Panc1 (cell line): ENCODE measurements at regions not wholly inside any gene's neighbourhood (a gene's known extent, or its start where the extent isn't known, plus 50 kb on each side); places are given as distances from the start of the nearest gene placed in this dataset.

ENCODE experiments used
- ATAC-seq: fragments of 200-7000 bp; cut with Tn5 transposase; 2 replicates; pipeline ENCODE4 v1.9.1; 2020; ENCODE audit warnings: mild to moderate bottlenecking, moderate library complexity
- BruUV-seq: library from RNA; stranded (reverse); fragments of 400-500 nt; replicated peaks from 2 replicates; lab custom pipeline; 2021; lab: Mats Ljungman, UMichigan
- CTCF ChIA-PET: fragments of 300-600 bp; sonication (Branson Sonifier 250); formaldehyde crosslinking; loops from one replicate; lab custom pipeline; 2022; ENCODE audit warnings: antibody characterized with exemption; lab: Charles Lee
- POLR2A ChIA-PET: fragments of 300-600 bp; sonication (Branson Sonifier 250); formaldehyde crosslinking; loops from one replicate; lab custom pipeline; 2022; ENCODE audit warnings: antibody characterized with exemption; lab: Charles Lee
- DNase-seq: peaks from one replicate; pipeline ENCODE4 v3.0.0-alpha.2; 2010; ENCODE audit warnings: low read depth, low spot score
- H3K27ac ChIP-seq: 2 replicates; pipeline ENCODE4 v1.5.1; 2011; ENCODE audit warnings: mild to moderate bottlenecking, low read length, inconsistent platforms
- H3K27me3 ChIP-seq: fragments of 200-500 bp; sonication (Bioruptor generic); 2 replicates; pipeline ENCODE4 v1.6.0; 2014; ENCODE audit warnings: low read length, inconsistent platforms; ENCODE audit not compliant: control insufficient read depth, insufficient read depth
- H3K36me3 ChIP-seq: fragments of 200-500 bp; sonication (Bioruptor generic); 2 replicates; pipeline ENCODE4 v1.5.1; 2014; ENCODE audit warnings: inconsistent platforms, mild to moderate bottlenecking, low read length, moderate library complexity; ENCODE audit not compliant: control insufficient read depth, insufficient read depth
- H3K4me1 ChIP-seq: 2 replicates; pipeline ENCODE4 v1.5.1; 2011; ENCODE audit warnings: inconsistent platforms, mild to moderate bottlenecking, low read length, moderate library complexity; ENCODE audit not compliant: control insufficient read depth, insufficient read depth
- H3K4me3 ChIP-seq, 2 experiments: 2 replicates each; pipeline ENCODE4 v1.5.1; 2011 to 2012; ENCODE audit warnings: low read depth in 2 of 2, low read length in 2 of 2, mild to moderate bottlenecking in 2 of 2, inconsistent platforms in 1 of 2, moderate library complexity in 1 of 2
- H3K9me3 ChIP-seq: fragments of 200-500 bp; sonication (Bioruptor generic); 2 replicates; pipeline ENCODE4 v1.5.1; 2014; ENCODE audit warnings: low read depth, mild to moderate bottlenecking, inconsistent platforms, low read length, moderate library complexity; ENCODE audit not compliant: control insufficient read depth, insufficient read depth
- POLR2AphosphoS5 ChIP-seq: IDR thresholded peaks from 2 replicates; pipeline ENCODE4 v1.6.1; 2012; ENCODE audit warnings: mild to moderate bottlenecking, low read depth, low read length, moderate library complexity
- REST ChIP-seq, 2 experiments: IDR thresholded peaks; 2 replicates each; pipeline ENCODE4 v1.6.1; 2011 to 2012; ENCODE audit warnings: low read depth in 2 of 2, control low read depth in 1 of 2, low read length in 1 of 2, mild to moderate bottlenecking in 1 of 2, moderate library complexity in 1 of 2; ENCODE audit not compliant: insufficient read depth in 1 of 2
- SIN3A ChIP-seq: IDR thresholded peaks from 2 replicates; pipeline ENCODE4 v1.6.1; 2012; ENCODE audit warnings: low read depth, mild to moderate bottlenecking, low read length, moderate library complexity, borderline replicate concordance; ENCODE audit not compliant: insufficient read depth
- TCF7L2 ChIP-seq: IDR thresholded peaks from 2 replicates; pipeline ENCODE4 v1.6.1; 2011; ENCODE audit warnings: mild to moderate bottlenecking, low read depth, low read length, inconsistent platforms
- in situ Hi-C: cut with HindIII; loops from 2 replicates; pipeline ENCODE4 v1.10.0; 2016; ENCODE audit warnings: low sequenced_read_pairs, low pct_unique_long_range_greater_than_20kb
- intact Hi-C: fragments of 100-400 bp; cut with micrococcal nuclease; formaldehyde crosslinking; loops from one replicate; pipeline ENCODE4 v1.10.0; 2022; ENCODE audit not compliant: unreplicated experiment
- TF ChIP-seq, protein P1 (sequence below): fragments of 450-650 bp; IDR thresholded peaks from 2 replicates; pipeline ENCODE4 v1.5.1; 2017; ENCODE audit warnings: mild to moderate bottlenecking

GRCh38 chr13:106796280-106797047 is 228.5 kb upstream of the ARGLU1 start:
- intact Hi-C loops (no loop called here), in situ Hi-C loops (no loop called here)
- BruUV-seq = no TSS peak
- TF ChIP-seq SIN3A = no peak
- TF ChIP-seq, protein P1, sequence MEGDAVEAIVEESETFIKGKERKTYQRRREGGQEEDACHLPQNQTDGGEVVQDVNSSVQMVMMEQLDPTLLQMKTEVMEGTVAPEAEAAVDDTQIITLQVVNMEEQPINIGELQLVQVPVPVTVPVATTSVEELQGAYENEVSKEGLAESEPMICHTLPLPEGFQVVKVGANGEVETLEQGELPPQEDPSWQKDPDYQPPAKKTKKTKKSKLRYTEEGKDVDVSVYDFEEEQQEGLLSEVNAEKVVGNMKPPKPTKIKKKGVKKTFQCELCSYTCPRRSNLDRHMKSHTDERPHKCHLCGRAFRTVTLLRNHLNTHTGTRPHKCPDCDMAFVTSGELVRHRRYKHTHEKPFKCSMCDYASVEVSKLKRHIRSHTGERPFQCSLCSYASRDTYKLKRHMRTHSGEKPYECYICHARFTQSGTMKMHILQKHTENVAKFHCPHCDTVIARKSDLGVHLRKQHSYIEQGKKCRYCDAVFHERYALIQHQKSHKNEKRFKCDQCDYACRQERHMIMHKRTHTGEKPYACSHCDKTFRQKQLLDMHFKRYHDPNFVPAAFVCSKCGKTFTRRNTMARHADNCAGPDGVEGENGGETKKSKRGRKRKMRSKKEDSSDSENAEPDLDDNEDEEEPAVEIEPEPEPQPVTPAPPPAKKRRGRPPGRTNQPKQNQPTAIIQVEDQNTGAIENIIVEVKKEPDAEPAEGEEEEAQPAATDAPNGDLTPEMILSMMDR = no peak
- no peak for TF ChIP-seq REST (IDR thresholded peaks at IDR 0.05; ENCODE audit: insufficient read depth in 1 of 2, low read depth in 2 of 2, low read length in 1 of 2)
- no peak for TF ChIP-seq POLR2AphosphoS5
- TF ChIP-seq TCF7L2 = no peak
- Histone ChIP-seq H3K27ac (no peak overlapping the region), H3K36me3 (no peaks in the 10 kb centered on the region), H3K27me3 (no peaks in the 10 kb centered on the region), H3K4me1 (no peaks in the 10 kb centered on the region), H3K4me3 (peak overlapping the region; percentile 24 to 45), H3K9me3 (no peaks in the 10 kb centered on the region)
- POLR2A ChIA-PET = no interaction called here
- no peak for DNase-seq
- ATAC-seq = 0 out of 2 replicates have a peak, but pooled peaks have one; percentile 42
- CTCF ChIA-PET = no interaction called here

GRCh38 chr13:106795847-106796246 is 227.9 kb upstream of the ARGLU1 start:
- in situ Hi-C loops = no loop called here
- BruUV-seq = no TSS peak

More at GRCh38 chr13:106795847-106796246, 227.9 kb upstream of the ARGLU1 start:
- Histone ChIP-seq H3K27me3 (no peaks in the 10 kb centered on the region), H3K36me3 (no peaks in the 10 kb centered on the region), H3K27ac (no peak overlapping the region), H3K4me1 (no peaks in the 10 kb centered on the region), H3K4me3 (peak overlapping the region; percentile 24 to 45), H3K9me3 (no peaks in the 10 kb centered on the region)
- DNase-seq (no peak), ATAC-seq (peak; percentile 66; the same call in 1 of the 2 replicates)
- ChIA-PET POLR2A (no interaction called here), CTCF (no interaction called here)
- no peak for TF ChIP-seq POLR2AphosphoS5
- no peak for TF ChIP-seq SIN3A
- no peak for TF ChIP-seq TCF7L2
- TF ChIP-seq REST (IDR thresholded peaks at IDR 0.05; ENCODE audit: insufficient read depth in 1 of 2, low read depth in 2 of 2, low read length in 1 of 2) = no peak
- TF ChIP-seq, protein P1 = no peak
- intact Hi-C loops = no loop called here
